K562 (cell line): ENCODE measurements at regions not wholly inside any gene's neighbourhood (a gene's known extent, or its start where the extent isn't known, plus 50 kb on each side); places are given as distances from the start of the nearest gene placed in this dataset.

Experiments
- BCOR ChIP-seq: fragments of 450-650 bp; IDR thresholded peaks from 2 replicates; pipeline ENCODE4 v1.6.1; 2016
- E4F1 ChIP-seq: fragments of 250-450 bp; sonication (Bioruptor Pico); IDR thresholded peaks from 2 replicates; pipeline ENCODE4 v1.5.0; 2021; ENCODE audit warnings: mild to moderate bottlenecking, borderline replicate concordance
- HEY1 ChIP-seq: fragments of 250-450 bp; sonication (Bioruptor Pico); IDR thresholded peaks from 2 replicates; pipeline ENCODE4 v1.5.0; 2020; ENCODE audit warnings: mild to moderate bottlenecking, moderate library complexity, borderline replicate concordance
- ID3 ChIP-seq, 2 experiments: fragments of 250-450 bp in 1 of 2; fragments of 450-650 bp in 1 of 2; sonication (Bioruptor Pico) in 1 of 2; IDR thresholded peaks; 2 replicates each; pipeline versions ENCODE4 v1.6.1 to v1.8.0; 2016 to 2021; ENCODE audit warnings: mild to moderate bottlenecking in 2 of 2, moderate library complexity in 2 of 2, missing compliant biosample characterization in 1 of 2, missing genetic modification characterization in 1 of 2
- MTA3 ChIP-seq: fragments of 450-650 bp; formaldehyde crosslinking; IDR thresholded peaks from 2 replicates; pipeline ENCODE4 v1.6.1; 2017; ENCODE audit warnings: mild to moderate bottlenecking, borderline replicate concordance
- PCBP2 ChIP-seq: fragments of 200-400 bp; formaldehyde crosslinking; IDR thresholded peaks from 2 replicates; pipeline ENCODE4 v1.6.1; 2018; ENCODE audit warnings: low read length, low read depth, mild to moderate bottlenecking, moderate library complexity; ENCODE audit not compliant: poor library complexity, severe bottlenecking
- PHB2 ChIP-seq: fragments of 450-650 bp; IDR thresholded peaks from 2 replicates; pipeline ENCODE4 v1.6.1; 2017; ENCODE audit warnings: low read depth
- PHF21A ChIP-seq: fragments of 450-650 bp; IDR thresholded peaks from 2 replicates; pipeline ENCODE4 v1.6.1; 2017; ENCODE audit warnings: low read depth, borderline replicate concordance
- POU5F1 ChIP-seq: fragments of 150-350 bp; IDR thresholded peaks from 2 replicates; pipeline ENCODE4 v1.6.1; 2014; ENCODE audit warnings: borderline replicate concordance, low read length, low read depth, mild to moderate bottlenecking; ENCODE audit not compliant: partially characterized antibody
- SMAD4 ChIP-seq: fragments of 250-450 bp; sonication (Bioruptor Pico); conservative IDR thresholded peaks from 2 replicates; pipeline ENCODE4 v1.8.0; 2021; ENCODE audit warnings: inconsistent platforms, mild to moderate bottlenecking, moderate library complexity
- SPI1 ChIP-seq: IDR thresholded peaks from 2 replicates; pipeline ENCODE4 v1.6.1; 2011; ENCODE audit warnings: low read depth, low read length, control low read depth, borderline replicate concordance
- TAF9B ChIP-seq: fragments of 450-650 bp; IDR thresholded peaks from 2 replicates; pipeline ENCODE4 v1.6.1; 2018; ENCODE audit warnings: mild to moderate bottlenecking; ENCODE audit not compliant: partially characterized antibody
- TCFL5 ChIP-seq: fragments of 250-450 bp; sonication (Bioruptor Pico); conservative IDR thresholded peaks from 2 replicates; pipeline ENCODE4 v1.6.1; 2021; ENCODE audit warnings: mild to moderate bottlenecking, moderate library complexity, matching md5 sums
- UBTF ChIP-seq, 2 experiments: IDR thresholded peaks; 2 replicates each; pipeline ENCODE4 v1.6.1; 2012; ENCODE audit warnings: improper control_type of control experiment in 2 of 2, low read depth in 2 of 2, low read length in 2 of 2, borderline replicate concordance in 1 of 2
- ZNF124 ChIP-seq: sonication (generic); formaldehyde crosslinking; IDR thresholded peaks from 2 replicates; pipeline ENCODE4 v1.8.1; 2022; ENCODE audit warnings: missing genetic modification reagents
- ZNF282 ChIP-seq: sonication (generic); formaldehyde crosslinking; IDR thresholded peaks from 2 replicates; pipeline ENCODE4 v1.8.1; 2023; ENCODE audit warnings: missing genetic modification reagents
- ZNF609 ChIP-seq: sonication (generic); formaldehyde crosslinking; IDR thresholded peaks from 2 replicates; pipeline ENCODE4 v1.8.1; 2023; ENCODE audit warnings: missing genetic modification reagents, mild to moderate bottlenecking, borderline replicate concordance

GRCh38 chr12:91633734-91634357 is 451.2 kb upstream of the DCN start (continued):
- TF ChIP-seq UBTF (IDR thresholded peaks at IDR 0.05; ENCODE audit: borderline replicate concordance in 1 of 2, low read depth in 2 of 2, low read length in 2 of 2) = peak; percentile 43 to 83; a peak in 2 of 4 replicates
- TF ChIP-seq E4F1 (CRISPR knock-in tag) = no peak
- TF ChIP-seq ZNF124 = no peak
- TF ChIP-seq BCOR = 0 out of 2 replicates have a peak, but pooled peaks have one; percentile 13
- peak; percentile 78; the same call in 1 of the 2 replicates for TF ChIP-seq MTA3
- no peak for TF ChIP-seq ZNF282
- TF ChIP-seq ZNF609 (CRISPR knock-in tag) = no peak
- TF ChIP-seq TCFL5 (CRISPR knock-in tag) = no peak
- TF ChIP-seq SPI1 = peak; percentile 86
- no peak for TF ChIP-seq PHB2
- peak; percentile 47 for TF ChIP-seq TAF9B
- no peak for TF ChIP-seq HEY1
- TF ChIP-seq ID3 (CRISPR knock-in tag; IDR thresholded peaks at IDR 0.05) = no peak
- TF ChIP-seq ID3 (tag; IDR thresholded peaks at IDR 0.05) = no peak
- TF ChIP-seq POU5F1 = no peak
- TF ChIP-seq PCBP2 = no peak
- peak; percentile 16; the same call in 1 of the 2 replicates for TF ChIP-seq SMAD4
- 0 out of 2 replicates have a peak, but pooled peaks have one; percentile 17 for TF ChIP-seq PHF21A
